Spleen (tissue), 11 donors: ENCODE measurements at regions not wholly inside any gene's neighbourhood (a gene's known extent, or its start where the extent isn't known, plus 50 kb on each side); places are given as distances from the start of the nearest gene placed in this dataset.

ENCODE experiments used
- DNase-seq: peaks from one replicate; pipeline ENCODE4 v3.0.0-alpha.2; 2020
- H3K27ac ChIP-seq, 8 donors: fragments of 200-600 bp; sonication (generic) in 7 of 8; 1 replicate in 4 of 8; 2 replicates in 4 of 8; pipeline versions ENCODE4 v1.5.0 to v1.8.0; 2016 to 2021; ENCODE audit warnings: inconsistent platforms in 4 of 8, mild to moderate bottlenecking in 4 of 8, moderate library complexity in 1 of 8
- H3K27me3 ChIP-seq, 7 donors: fragments of 200-600 bp; sonication (generic) in 6 of 7; replicated peaks in 1 of 7; 1 replicate in 4 of 7; 2 replicates in 3 of 7; pipeline versions ENCODE4 v1.5.0 to v1.8.0; 2016 to 2021; ENCODE audit warnings: inconsistent platforms in 3 of 7, mild to moderate bottlenecking in 1 of 7
- H3K36me3 ChIP-seq, 6 donors: fragments of 200-600 bp; sonication (generic) in 5 of 6; 1 replicate in 4 of 6; 2 replicates in 2 of 6; pipeline versions ENCODE4 v1.5.0 to v1.8.0; 2016 to 2021; ENCODE audit warnings: inconsistent platforms in 2 of 6
- H3K4me1 ChIP-seq, 6 donors: fragments of 200-600 bp; sonication (generic) in 5 of 6; 1 replicate in 3 of 6; 2 replicates in 3 of 6; pipeline versions ENCODE4 v1.5.0 to v1.8.0; 2016 to 2021; ENCODE audit warnings: inconsistent platforms in 3 of 6
- H3K4me3 ChIP-seq, 8 donors: fragments of 200-600 bp; sonication (generic) in 7 of 8; 1 replicate in 4 of 8; 2 replicates in 4 of 8; pipeline versions ENCODE4 v1.5.0 to v1.8.0; 2016 to 2021; ENCODE audit warnings: inconsistent platforms in 4 of 8, mild to moderate bottlenecking in 4 of 8, moderate library complexity in 2 of 8
- H3K9me3 ChIP-seq, 8 donors: fragments of 200-600 bp; sonication (generic) in 7 of 8; 1 replicate in 4 of 8; 2 replicates in 4 of 8; pipeline versions ENCODE4 v1.5.0 to v1.8.0; 2016 to 2021; ENCODE audit warnings: inconsistent platforms in 4 of 8
- POLR2A ChIP-seq, 3 donors: fragments of 450-650 bp; IDR thresholded peaks; one replicate each; pipeline ENCODE4 v1.5.1; 2017; ENCODE audit warnings: antibody characterized with exemption in 3 of 3, mild to moderate bottlenecking in 1 of 3
- POLR2AphosphoS5 ChIP-seq, 3 donors: sonication (generic); formaldehyde crosslinking; IDR thresholded peaks; one replicate each; pipeline ENCODE4 v1.5.1; 2017; ENCODE audit warnings: antibody characterized with exemption in 3 of 3
- WGBS, 5 donors: extraction: QIAGEN DNeasy Blood & Tissue Kit in 3 of 5; methylation state at CpG; one replicate each; pipeline versions ENCODE4 v1.1.5 to v1.1.7; 2013 to 2018; 5-methylcytosine and 5-hydroxymethylcytosine counted together
- intact Hi-C: fragments of 100-400 bp; cut with DNase I; formaldehyde crosslinking; loops from one replicate; pipeline ENCODE4 v1.15.0; 2023; ENCODE audit warnings: low total_unique reads
- TF ChIP-seq, protein P1 (sequence below), 11 experiments: fragments of 200-600 bp in 7 of 11; fragments of 450-650 bp in 4 of 11; sonication (generic) in 4 of 11; IDR thresholded peaks in 8 of 11; conservative IDR thresholded peaks in 3 of 11; 1 replicate in 7 of 11; 2 replicates in 4 of 11; pipeline versions ENCODE4 v1.4.0 to v1.8.0; 2016 to 2021; ENCODE audit warnings: antibody characterized with exemption in 11 of 11, inconsistent platforms in 4 of 11, mild to moderate bottlenecking in 1 of 11
- donor health status: healthy with polysubstance abuse.
- donor health status: DM: no; HTN: no; CAD: no; lungs with moderate emphysema.
- donor health status: DM: no; HTN: no; CAD: no.
- donor health status: Bipolar disorder and iron deficiency.
- donor health status: healthy.
- donor health status: DM: no; HTN: no; CAD: no.
- donor health status: DM: yes; HTN: yes; CAD: no.

DNA sequence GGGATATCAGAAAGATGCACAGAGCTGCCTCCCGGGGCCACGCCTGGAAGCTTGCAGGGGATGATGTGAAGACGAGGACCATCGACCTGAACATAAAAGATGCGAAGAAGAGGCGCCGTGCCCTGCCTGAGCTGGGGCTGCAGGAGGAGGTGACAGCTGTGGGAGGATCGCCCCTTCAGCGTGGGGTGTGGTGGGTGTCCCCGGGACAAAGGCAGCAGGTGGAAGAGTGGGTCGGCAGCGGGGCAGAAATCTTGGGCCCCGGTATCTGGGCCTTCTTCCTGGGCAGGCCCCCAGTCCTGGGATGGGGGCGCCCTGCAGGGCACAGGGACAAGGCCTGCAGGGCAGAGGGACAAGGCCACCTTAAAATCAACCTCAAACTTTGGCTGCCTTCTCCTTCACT lies 134.9 kb downstream of the OR13A1 start:
- no peaks in the 10 kb centered on the region for H3K27me3 ChIP-seq
- intact Hi-C loops, result no loop called here
- no peak for DNase-seq
- TF ChIP-seq POLR2AphosphoS5 (IDR thresholded peaks at IDR 0.05), result no peak
- TF ChIP-seq POLR2A (IDR thresholded peaks at IDR 0.05), result no peak
- TF ChIP-seq, protein P1, sequence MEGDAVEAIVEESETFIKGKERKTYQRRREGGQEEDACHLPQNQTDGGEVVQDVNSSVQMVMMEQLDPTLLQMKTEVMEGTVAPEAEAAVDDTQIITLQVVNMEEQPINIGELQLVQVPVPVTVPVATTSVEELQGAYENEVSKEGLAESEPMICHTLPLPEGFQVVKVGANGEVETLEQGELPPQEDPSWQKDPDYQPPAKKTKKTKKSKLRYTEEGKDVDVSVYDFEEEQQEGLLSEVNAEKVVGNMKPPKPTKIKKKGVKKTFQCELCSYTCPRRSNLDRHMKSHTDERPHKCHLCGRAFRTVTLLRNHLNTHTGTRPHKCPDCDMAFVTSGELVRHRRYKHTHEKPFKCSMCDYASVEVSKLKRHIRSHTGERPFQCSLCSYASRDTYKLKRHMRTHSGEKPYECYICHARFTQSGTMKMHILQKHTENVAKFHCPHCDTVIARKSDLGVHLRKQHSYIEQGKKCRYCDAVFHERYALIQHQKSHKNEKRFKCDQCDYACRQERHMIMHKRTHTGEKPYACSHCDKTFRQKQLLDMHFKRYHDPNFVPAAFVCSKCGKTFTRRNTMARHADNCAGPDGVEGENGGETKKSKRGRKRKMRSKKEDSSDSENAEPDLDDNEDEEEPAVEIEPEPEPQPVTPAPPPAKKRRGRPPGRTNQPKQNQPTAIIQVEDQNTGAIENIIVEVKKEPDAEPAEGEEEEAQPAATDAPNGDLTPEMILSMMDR (IDR thresholded peaks at IDR 0.05 in 8 of 11, conservative IDR thresholded peaks at IDR 0.05 in 3 of 11), result no peak
- H3K9me3 ChIP-seq, result no peaks in the 10 kb centered on the region
- no peak overlapping the region for H3K4me3 ChIP-seq
- 93 to 97% (median 96%) methylated on average over 14 of the region's 14 CpGs for WGBS, 5 donors
- no peaks in the 10 kb centered on the region for H3K4me1 ChIP-seq
- H3K36me3 ChIP-seq, result no peaks in the 10 kb centered on the region
- H3K27ac ChIP-seq, result no peak overlapping the region

DNA sequence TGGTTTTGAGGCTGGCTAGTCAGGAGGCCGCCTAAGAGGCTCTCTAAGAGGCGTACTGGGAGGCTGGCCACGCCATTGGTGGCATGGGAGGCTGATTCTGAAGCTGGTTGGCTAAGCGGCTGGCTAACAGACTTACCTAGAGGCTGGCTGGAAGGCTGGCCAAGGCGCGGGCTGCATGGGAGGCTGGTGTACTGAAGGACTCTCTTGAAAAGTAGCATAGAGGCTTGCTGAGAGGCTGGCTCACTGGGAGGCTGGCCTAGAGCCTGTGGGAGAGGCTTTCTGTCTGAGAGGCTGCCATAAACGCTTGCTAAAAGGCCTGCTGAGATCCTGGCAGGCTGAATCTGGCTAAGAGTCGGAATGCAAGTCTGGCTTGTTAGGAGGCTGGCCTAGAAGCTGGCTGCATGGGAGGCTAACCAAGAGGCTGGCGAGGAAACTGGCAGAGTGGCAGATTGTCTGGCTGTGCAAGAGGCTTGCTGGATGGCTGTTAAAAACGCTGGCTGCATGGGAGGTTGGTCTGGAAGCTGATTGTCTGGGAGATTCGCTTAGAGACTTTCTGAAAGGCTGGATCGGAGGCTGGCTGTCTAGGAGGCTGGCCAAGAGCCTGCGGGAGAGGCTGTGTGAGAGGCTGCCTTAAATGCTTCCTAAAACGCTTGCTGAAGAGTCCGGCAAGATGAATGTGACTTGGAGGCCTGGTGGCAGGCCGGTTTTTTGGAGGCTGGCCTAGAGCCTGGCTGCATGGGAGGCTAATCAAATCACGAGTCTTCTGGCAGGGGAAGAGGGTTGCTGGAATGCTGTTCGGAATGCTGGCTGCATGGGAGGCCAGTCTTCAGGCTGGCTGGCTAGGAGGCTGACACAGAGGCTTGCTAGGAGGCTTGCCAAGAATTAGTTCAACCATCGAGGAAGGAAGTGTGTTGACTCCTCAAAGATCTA lies 134.2 kb downstream of the OR13A1 start:
- H3K36me3 ChIP-seq, result no peaks in the 10 kb centered on the region
- no peaks in the 10 kb centered on the region for H3K9me3 ChIP-seq
- 79 to 90% (median 80%) methylated on average over 19 of the region's 19 CpGs for WGBS, 5 donors
- TF ChIP-seq POLR2A (IDR thresholded peaks at IDR 0.05) (no peak), POLR2AphosphoS5 (IDR thresholded peaks at IDR 0.05) (no peak)
- TF ChIP-seq, protein P1 (IDR thresholded peaks at IDR 0.05 in 8 of 11, conservative IDR thresholded peaks at IDR 0.05 in 3 of 11), result no peak
- H3K27me3 ChIP-seq, result no peaks in the 10 kb centered on the region
- no peaks in the 10 kb centered on the region for H3K4me1 ChIP-seq
- no peak overlapping the region for H3K4me3 ChIP-seq
- intact Hi-C loops, result no loop called here
- no peak overlapping the region for H3K27ac ChIP-seq
- DNase-seq, result no peak

DNA sequence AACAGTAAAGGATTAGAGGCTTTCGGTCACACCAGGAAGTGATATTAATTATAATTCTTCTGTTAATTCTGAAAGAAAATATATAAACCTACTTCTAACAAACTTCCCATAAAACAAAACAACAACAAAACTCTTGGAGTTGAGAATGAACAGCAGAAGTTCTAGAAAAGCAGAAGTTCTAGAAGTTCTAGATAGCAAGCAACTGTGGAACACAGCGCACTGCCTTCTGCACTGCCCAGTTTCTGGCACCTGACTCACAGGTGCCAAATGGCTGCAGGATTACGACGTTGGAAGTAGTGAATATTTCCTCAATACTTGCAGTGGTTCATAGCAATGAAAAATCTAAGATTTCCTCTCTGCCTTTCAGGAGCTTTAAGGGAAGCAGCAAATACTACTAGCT lies 132.2 kb downstream of the OR13A1 start:
- H3K4me3 ChIP-seq, result no peak overlapping the region
- TF ChIP-seq, protein P1 (IDR thresholded peaks at IDR 0.05 in 8 of 11, conservative IDR thresholded peaks at IDR 0.05 in 3 of 11), result no peak
- TF ChIP-seq POLR2AphosphoS5 (IDR thresholded peaks at IDR 0.05) (no peak), POLR2A (IDR thresholded peaks at IDR 0.05) (no peak)
- intact Hi-C loops, result no loop called here
- H3K4me1 ChIP-seq, result no peaks in the 10 kb centered on the region
- no peaks in the 10 kb centered on the region for H3K27me3 ChIP-seq
- no peak overlapping the region for H3K27ac ChIP-seq
- no peaks in the 10 kb centered on the region for H3K9me3 ChIP-seq
- no peak for DNase-seq
- no peaks in the 10 kb centered on the region for H3K36me3 ChIP-seq
- 84 to 91% (median 89%) methylated on average over 4 of the region's 4 CpGs for WGBS, 5 donors

DNA sequence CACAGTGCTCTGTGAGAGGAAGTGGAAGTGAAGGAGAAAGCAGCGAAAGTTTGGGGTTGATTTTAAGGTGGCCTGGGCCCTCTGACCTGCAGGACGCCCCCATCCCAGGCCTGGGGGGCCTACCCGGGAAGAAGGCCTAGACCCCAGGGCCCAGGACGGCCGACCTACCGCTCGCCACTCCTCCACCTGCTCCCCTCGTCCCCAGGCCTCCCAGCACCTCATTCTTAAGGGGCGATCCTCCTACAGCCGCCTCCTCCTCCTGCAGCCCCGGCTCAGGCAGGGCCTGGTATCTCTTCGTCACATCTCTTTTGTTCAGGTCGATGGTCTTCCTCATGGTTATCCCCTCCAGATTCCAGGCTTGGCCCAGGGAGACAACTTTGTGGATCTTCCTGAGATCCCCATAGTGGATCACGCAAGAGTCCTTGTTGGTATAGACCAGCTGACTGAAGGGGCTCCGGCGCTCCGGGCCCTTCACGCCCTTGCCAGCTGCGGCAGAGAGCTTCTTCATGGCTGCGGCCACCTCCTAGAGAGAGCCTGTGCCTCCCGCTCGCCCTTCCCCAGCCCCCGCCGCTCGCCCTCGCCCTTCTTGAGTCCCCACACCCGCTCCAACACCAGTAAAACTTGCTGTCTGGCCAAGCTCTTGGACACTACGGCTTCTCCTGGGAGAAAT lies 117.5 kb downstream of the OR13A1 start:
- intact Hi-C loops, result no loop called here
- Histone ChIP-seq H3K9me3 (no peaks in the 10 kb centered on the region), H3K27ac (no peak overlapping the region), H3K4me1 (no peaks in the 10 kb centered on the region), H3K4me3 (no peak overlapping the region), H3K36me3 (no peaks in the 10 kb centered on the region), H3K27me3 (no peaks in the 10 kb centered on the region)
- no peak for DNase-seq
- 89 to 94% (median 92%) methylated on average over 28 of the region's 28 CpGs for WGBS, 5 donors
- no peak for TF ChIP-seq POLR2A (IDR thresholded peaks at IDR 0.05)
- TF ChIP-seq, protein P1 (IDR thresholded peaks at IDR 0.05 in 8 of 11, conservative IDR thresholded peaks at IDR 0.05 in 3 of 11), result no peak
- TF ChIP-seq POLR2AphosphoS5 (IDR thresholded peaks at IDR 0.05), result no peak
